ENCODE measurements at regions not wholly inside any gene's neighbourhood (a gene's known extent, or its start where the extent isn't known, plus 50 kb on each side); places are given as distances from the start of the nearest gene placed in this dataset.

- DNase-seq = no peak
- intact Hi-C loops (cut with micrococcal nuclease) = no loop called here
- ChIA-PET POLR2A (no interaction called here), CTCF (no interaction called here)
- Mint-ChIP-seq H3K27me3 (no peaks in the 10 kb centered on the region), H3K27ac (no peak overlapping the region), H3K9me3 (peaks cover 6% of the 10 kb centered on the region), H3K4me3 (no peak overlapping the region), H3K4me1 (ENCODE audit: low read depth) (no peaks in the 10 kb centered on the region), H3K36me3 (no peaks in the 10 kb centered on the region)
These were observed 183.9 kb upstream of the ETAA1 start for GRCh38 chr2:67213270-67213670.

DNA sequence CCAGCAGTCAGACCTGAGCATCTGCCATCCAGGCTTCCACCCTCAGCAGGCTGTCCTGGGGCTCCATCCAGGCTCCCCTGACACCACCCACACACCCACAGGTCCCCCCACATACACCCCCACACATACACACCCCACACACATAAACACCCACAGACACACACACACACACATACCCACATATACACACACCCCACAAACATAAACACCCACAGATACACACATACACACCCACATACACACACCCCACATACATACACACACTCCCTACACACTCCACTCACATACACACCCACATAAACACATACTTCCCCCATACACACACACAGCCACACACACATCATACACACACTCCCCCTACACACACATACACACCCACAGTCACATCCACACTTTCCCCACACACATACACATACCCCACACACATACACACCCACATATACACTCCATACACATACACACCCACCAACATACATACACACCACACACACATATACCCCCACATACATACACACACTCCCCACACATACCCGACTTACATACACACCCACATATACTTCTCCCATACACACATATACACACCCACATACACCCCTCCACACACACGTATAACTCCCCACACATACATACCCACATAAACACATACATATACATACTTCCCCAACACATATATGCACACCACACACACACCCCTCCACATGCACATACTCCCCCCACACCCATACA, 183.3 kb upstream of the ETAA1 start:
- peaks cover 9% of the 10 kb centered on the region for H3K9me3 Mint-ChIP-seq
- DNase-seq = no peak
- no peak overlapping the region for H3K27ac Mint-ChIP-seq
- CTCF ChIA-PET = no interaction called here
- H3K4me1 Mint-ChIP-seq (ENCODE audit: low read depth) = no peaks in the 10 kb centered on the region
- H3K4me3 Mint-ChIP-seq = no peak overlapping the region
- no peaks in the 10 kb centered on the region for H3K36me3 Mint-ChIP-seq
- H3K27me3 Mint-ChIP-seq = no peaks in the 10 kb centered on the region
- intact Hi-C loops (cut with micrococcal nuclease) = no loop called here
- POLR2A ChIA-PET = no interaction called here

GRCh38 chr2:67214585-67215185, 182.4 kb upstream of the ETAA1 start:
- intact Hi-C loops (cut with micrococcal nuclease) = no loop called here
- H3K27ac Mint-ChIP-seq = no peak overlapping the region
- no peaks in the 10 kb centered on the region for H3K27me3 Mint-ChIP-seq
- H3K36me3 Mint-ChIP-seq = no peaks in the 10 kb centered on the region
- no peak overlapping the region for H3K4me3 Mint-ChIP-seq
- ChIA-PET CTCF (no interaction called here), POLR2A (no interaction called here)
- no peaks in the 10 kb centered on the region for H3K4me1 Mint-ChIP-seq (ENCODE audit: low read depth)
- no peak for DNase-seq
- H3K9me3 Mint-ChIP-seq = peaks cover 9% of the 10 kb centered on the region

- no peaks in the 10 kb centered on the region for H3K27me3 Mint-ChIP-seq
- peaks cover 9% of the 10 kb centered on the region for H3K9me3 Mint-ChIP-seq
- ChIA-PET CTCF (no interaction called here), POLR2A (no interaction called here)
- H3K36me3 Mint-ChIP-seq = no peaks in the 10 kb centered on the region
- intact Hi-C loops (cut with micrococcal nuclease) = no loop called here
- DNase-seq = no peak
- no peak overlapping the region for H3K4me3 Mint-ChIP-seq
- no peaks in the 10 kb centered on the region for H3K4me1 Mint-ChIP-seq (ENCODE audit: low read depth)
- H3K27ac Mint-ChIP-seq = no peak overlapping the region
These were observed 181.7 kb upstream of the ETAA1 start for GRCh38 chr2:67215214-67216055.

DNA sequence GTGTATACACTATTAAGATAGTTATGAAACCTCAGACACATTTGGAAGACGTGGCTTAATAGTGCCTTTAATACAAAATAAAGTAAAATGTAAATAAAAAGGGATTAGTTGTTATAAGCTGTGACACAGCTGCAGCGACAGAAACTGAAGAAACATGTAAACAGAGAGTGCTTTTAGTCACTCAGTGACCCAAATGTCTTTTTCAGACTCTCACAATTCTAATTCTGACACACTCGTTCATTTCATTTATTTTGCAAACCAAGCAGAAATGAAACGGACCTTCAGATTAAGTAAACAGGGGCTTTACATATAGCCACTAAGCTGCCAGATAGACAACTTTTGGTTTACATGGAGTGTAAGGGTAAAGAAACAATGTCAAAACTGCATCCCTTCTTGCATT, 181.0 kb upstream of the ETAA1 start:
- DNase-seq = no peak
- Mint-ChIP-seq H3K4me3 (no peak overlapping the region), H3K27me3 (no peaks in the 10 kb centered on the region), H3K4me1 (ENCODE audit: low read depth) (no peaks in the 10 kb centered on the region), H3K9me3 (peaks cover 9% of the 10 kb centered on the region), H3K27ac (no peak overlapping the region), H3K36me3 (no peaks in the 10 kb centered on the region)
- POLR2A ChIA-PET = no interaction called here
- CTCF ChIA-PET = no interaction called here
- intact Hi-C loops (cut with micrococcal nuclease) = no loop called here

GRCh38 chr2:67216881-67217280, 180.3 kb upstream of the ETAA1 start:
- CTCF ChIA-PET = no interaction called here
- H3K27me3 Mint-ChIP-seq = no peaks in the 10 kb centered on the region
- H3K4me3 Mint-ChIP-seq = no peak overlapping the region
- no peak for DNase-seq
- peaks cover 9% of the 10 kb centered on the region for H3K9me3 Mint-ChIP-seq
- intact Hi-C loops (cut with micrococcal nuclease) = no loop called here
- POLR2A ChIA-PET = no interaction called here
- H3K36me3 Mint-ChIP-seq = no peaks in the 10 kb centered on the region
- no peak overlapping the region for H3K27ac Mint-ChIP-seq
- H3K4me1 Mint-ChIP-seq (ENCODE audit: low read depth) = no peaks in the 10 kb centered on the region

GRCh38 chr2:67217398-67217797, 179.7 kb upstream of the ETAA1 start:
- Mint-ChIP-seq H3K27ac (no peak overlapping the region), H3K4me3 (no peak overlapping the region), H3K36me3 (no peaks in the 10 kb centered on the region), H3K27me3 (no peaks in the 10 kb centered on the region), H3K4me1 (ENCODE audit: low read depth) (no peaks in the 10 kb centered on the region), H3K9me3 (peaks cover 9% of the 10 kb centered on the region)
- ChIA-PET POLR2A (no interaction called here), CTCF (no interaction called here)
- intact Hi-C loops (cut with micrococcal nuclease) = no loop called here
- DNase-seq = no peak

- ChIA-PET POLR2A (no interaction called here), CTCF (no interaction called here)
- Mint-ChIP-seq H3K36me3 (no peaks in the 10 kb centered on the region), H3K4me3 (no peak overlapping the region), H3K4me1 (ENCODE audit: low read depth) (no peaks in the 10 kb centered on the region), H3K27ac (no peak overlapping the region), H3K9me3 (peaks cover 9% of the 10 kb centered on the region), H3K27me3 (no peaks in the 10 kb centered on the region)
- intact Hi-C loops (cut with micrococcal nuclease) = no loop called here
- no peak for DNase-seq
These were observed 179.1 kb upstream of the ETAA1 start for GRCh38 chr2:67218056-67218455.

GRCh38 chr2:67219651-67220050, 177.5 kb upstream of the ETAA1 start:
- ChIA-PET POLR2A (no interaction called here), CTCF (no interaction called here)
- Mint-ChIP-seq H3K27ac (no peak overlapping the region), H3K9me3 (peaks cover 9% of the 10 kb centered on the region), H3K27me3 (no peaks in the 10 kb centered on the region), H3K4me3 (no peak overlapping the region), H3K4me1 (ENCODE audit: low read depth) (no peaks in the 10 kb centered on the region), H3K36me3 (no peaks in the 10 kb centered on the region)
- intact Hi-C loops (cut with micrococcal nuclease) = no loop called here
- no peak for DNase-seq

- H3K4me1 Mint-ChIP-seq (ENCODE audit: low read depth) = no peaks in the 10 kb centered on the region
- H3K9me3 Mint-ChIP-seq = peaks cover 9% of the 10 kb centered on the region
- no peak overlapping the region for H3K4me3 Mint-ChIP-seq
- DNase-seq = no peak
- ChIA-PET CTCF (no interaction called here), POLR2A (no interaction called here)
- H3K36me3 Mint-ChIP-seq = no peaks in the 10 kb centered on the region
- intact Hi-C loops (cut with micrococcal nuclease) = no loop called here
- no peak overlapping the region for H3K27ac Mint-ChIP-seq
- peaks cover 3% of the 10 kb centered on the region for H3K27me3 Mint-ChIP-seq
These were observed 175.9 kb upstream of the ETAA1 start for GRCh38 chr2:67221266-67221665.

DNA sequence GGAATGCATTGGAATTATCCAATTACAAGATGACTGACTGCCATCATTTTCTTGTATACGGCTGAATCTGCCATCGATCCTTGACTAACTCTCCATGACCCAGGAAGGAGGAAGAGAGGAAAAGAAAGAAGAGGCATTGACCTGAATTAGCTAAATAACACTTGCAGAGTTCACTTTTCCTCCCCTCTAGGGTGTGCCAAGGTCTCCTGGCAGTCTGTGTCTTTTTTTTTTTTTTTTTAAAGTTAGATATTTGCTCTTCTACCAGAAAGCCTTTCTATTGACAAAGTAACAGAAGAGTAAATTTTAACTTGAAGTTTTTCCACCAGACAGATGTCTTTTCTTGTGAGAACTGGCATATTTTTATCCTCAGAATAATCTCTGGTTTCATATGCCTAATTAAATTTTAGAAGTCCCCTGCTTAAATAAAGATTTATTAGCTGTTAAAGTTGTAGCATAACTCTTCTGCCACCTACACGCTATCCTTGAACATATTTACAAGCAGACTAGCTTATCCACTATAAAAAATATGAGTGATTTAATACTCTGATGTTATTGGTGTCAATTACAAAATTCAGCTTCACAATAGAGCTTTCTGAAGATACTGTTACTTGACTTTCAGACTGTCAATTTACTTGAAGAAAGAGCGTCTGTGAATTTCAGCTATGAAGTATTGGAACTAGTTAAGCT, 171.7 kb upstream of the ETAA1 start:
- POLR2A ChIA-PET = no interaction called here
- intact Hi-C loops (cut with micrococcal nuclease) = no loop called here
- Mint-ChIP-seq H3K4me3 (no peak overlapping the region), H3K36me3 (no peaks in the 10 kb centered on the region), H3K4me1 (ENCODE audit: low read depth) (no peaks in the 10 kb centered on the region), H3K27ac (no peak overlapping the region), H3K27me3 (peaks cover 3% of the 10 kb centered on the region), H3K9me3 (no peaks in the 10 kb centered on the region)
- no peak for DNase-seq
- CTCF ChIA-PET = no interaction called here

DNA sequence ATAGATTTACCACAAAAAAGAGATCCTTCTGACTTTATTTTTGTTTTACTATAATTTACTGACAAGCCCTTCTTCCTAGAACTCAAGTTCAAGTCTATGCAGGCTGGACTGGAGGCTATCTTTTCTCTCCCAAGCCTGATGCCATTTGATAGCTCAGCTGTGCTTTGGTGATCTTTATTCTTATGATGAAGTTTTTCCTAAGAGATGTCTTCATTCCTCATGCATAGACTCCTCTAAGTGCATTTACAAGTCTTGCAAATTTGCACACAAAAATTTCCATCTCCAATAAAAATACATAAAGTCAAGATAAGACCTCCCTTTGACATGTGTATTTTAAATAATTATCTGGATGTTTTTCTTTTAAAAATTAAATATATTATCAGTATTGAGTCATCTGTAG, 167.4 kb upstream of the ETAA1 start:
- Mint-ChIP-seq H3K9me3 (no peaks in the 10 kb centered on the region), H3K4me1 (ENCODE audit: low read depth) (no peaks in the 10 kb centered on the region), H3K27ac (no peak overlapping the region), H3K4me3 (no peak overlapping the region), H3K27me3 (peaks cover 3% of the 10 kb centered on the region), H3K36me3 (no peaks in the 10 kb centered on the region)
- POLR2A ChIA-PET = no interaction called here
- DNase-seq = no peak
- intact Hi-C loops (cut with micrococcal nuclease) = no loop called here
- CTCF ChIA-PET = interaction anchor here (0.6 kb wide), 1 partner anchor 42 kb away, joined by 3 read pairs; no protein-coding TSS in a partner anchor

Data from activated CD4-positive, alpha-beta memory T cell treated with anti-CD3 and anti-CD28 coated beads for 36 hours (primary cell).